Heart left ventricle (tissue), 13 donors: ENCODE measurements at regions not wholly inside any gene's neighbourhood (a gene's known extent, or its start where the extent isn't known, plus 50 kb on each side); places are given as distances from the start of the nearest gene placed in this dataset.

Source experiments
- CTCF ChIP-seq, 12 donors: fragments of 200-600 bp; sonication (generic) in 4 of 12; IDR thresholded peaks; one replicate each; pipeline versions ENCODE4 v1.5.0 to v1.8.0; 2018 to 2022; ENCODE audit warnings: antibody characterized with exemption in 12 of 12, mild to moderate bottlenecking in 5 of 12
- POLR2A ChIP-seq, 2 donors: fragments of 450-650 bp; IDR thresholded peaks; one replicate each; pipeline ENCODE4 v1.6.1; 2017; ENCODE audit warnings: antibody characterized with exemption in 2 of 2, mild to moderate bottlenecking in 2 of 2, moderate library complexity in 2 of 2
- donor health status: ischemic (EF 13 %, LVEDD 7.1; RV severe dilation, severe dysfunction).
- donor health status: DM: no; HTN: yes; CAD: no.
- donor health status: DM: no; HTN: no; CAD: no.
- donor health status: ischemic (EF 25% LVEDD 6.9; RV normal size, moderate dysfunction).
- donor health status: ischemic (EF 25% LVEDD 5.7; RV mildly dilated, moderate dysfunction).
- donor health status: ischemic (EF 35%, LVEDD 5.7; RV mildly dilated, moderate dysfunction).
- donor health status: nonischemic (EF 11% LVEDD 7.7; RV severe dilation, severe dysfunction).
- donor health status: DM: yes; HTN: yes; CAD: no.
- donor health status: PGD.
- donor health status: ischemic (EF 29% LVEDD 5.4; RV normal size, mild dysfunction).
- donor health status: nonischemic (EF 23%, LVEDD 6.1; RV moderate dilation, normal function).

GRCh38 chr13:37201081-37201480 is 95.6 kb upstream of the CSNK1A1L start:
- TF ChIP-seq POLR2A (IDR thresholded peaks at IDR 0.05) (no peak), CTCF (IDR thresholded peaks at IDR 0.05) (no peak)
